ENCODE measurements at regions not wholly inside any gene's neighbourhood (a gene's known extent, or its start where the extent isn't known, plus 50 kb on each side); places are given as distances from the start of the nearest gene placed in this dataset.

DNA sequence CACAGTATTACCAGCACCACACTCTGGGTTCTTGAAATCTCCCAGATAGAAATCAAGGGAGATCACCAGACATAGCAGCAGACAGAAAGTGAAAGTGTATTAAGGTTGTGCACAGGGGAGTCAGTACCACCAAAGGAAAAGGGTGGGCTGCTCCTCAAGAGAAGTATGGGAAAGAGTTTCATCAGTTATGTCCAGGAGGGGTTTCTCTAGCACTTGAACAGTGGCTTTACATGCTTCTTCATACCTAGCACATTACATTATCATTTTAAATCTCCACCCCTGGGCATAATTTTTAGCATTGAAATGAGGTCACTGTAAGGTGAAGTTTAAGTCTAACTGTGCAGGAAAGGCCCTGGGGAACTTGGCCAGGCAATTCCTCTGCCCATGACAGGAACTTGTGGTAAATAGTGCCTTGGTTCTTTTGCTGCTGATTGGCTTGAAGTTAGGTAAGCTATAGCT lies 601.0 kb downstream of the NUF2 start:
- Histone ChIP-seq H3K27ac (ENCODE audit: low read depth, low read length) (no peak overlapping the region), H3K79me2 (ENCODE audit: insufficient read depth, low read length) (no peaks in the 10 kb centered on the region), H3K27me3 (ENCODE audit: insufficient read depth, low read length) (no peaks in the 10 kb centered on the region), H3K9ac (ENCODE audit: low read length) (no peak overlapping the region), H3K4me2 (ENCODE audit: low read length) (no peak overlapping the region), H3K36me3 (ENCODE audit: insufficient read depth, low read length) (no peaks in the 10 kb centered on the region), H3K4me3 (ENCODE audit: insufficient read depth, low read depth, low read length) (no peak overlapping the region), H4K20me1 (ENCODE audit: insufficient read depth, low read length) (no peaks in the 10 kb centered on the region), H2AFZ (ENCODE audit: low read depth, low read length) (no peak overlapping the region), H3K4me1 (ENCODE audit: insufficient read depth, low read length) (no peaks in the 10 kb centered on the region), H3K9me3 (ENCODE audit: insufficient read depth, low read depth, low read length) (no peaks in the 10 kb centered on the region)
- H3K27me3 Mint-ChIP-seq (ENCODE audit: low read depth, unreplicated experiment) = no peaks in the 10 kb centered on the region
- TF ChIP-seq EZH2 (IDR thresholded peaks at IDR 0.05; ENCODE audit: insufficient read depth, low read length) (no peak), CTCF (IDR thresholded peaks at IDR 0.05; ENCODE audit: insufficient read depth, low read depth, low read length) (no peak)
- FAIRE-seq = no peak
- DNase-seq (ENCODE audit: low read depth) = no peak
- H3K4me3 Mint-ChIP-seq (ENCODE audit: unreplicated experiment) = no peak overlapping the region
- no peaks in the 10 kb centered on the region for H3K4me1 Mint-ChIP-seq (ENCODE audit: low read depth, unreplicated experiment)
- H3K9me3 Mint-ChIP-seq (ENCODE audit: unreplicated experiment) = no peaks in the 10 kb centered on the region
- H3K27ac Mint-ChIP-seq (ENCODE audit: unreplicated experiment) = no peak overlapping the region
- no peaks in the 10 kb centered on the region for H3K36me3 Mint-ChIP-seq (ENCODE audit: low read depth, unreplicated experiment)

GRCh38 chr1:163924041-163924440 lies 602.3 kb downstream of the NUF2 start:
- H3K4me1 ChIP-seq (ENCODE audit: insufficient read depth, low read length) = no peaks in the 10 kb centered on the region
- no peak overlapping the region for H2AFZ ChIP-seq (ENCODE audit: low read depth, low read length)
- H3K4me2 ChIP-seq (ENCODE audit: low read length) = no peak overlapping the region
- Mint-ChIP-seq H3K9me3 (ENCODE audit: unreplicated experiment) (no peaks in the 10 kb centered on the region), H3K4me3 (ENCODE audit: unreplicated experiment) (no peak overlapping the region), H3K4me1 (ENCODE audit: low read depth, unreplicated experiment) (no peaks in the 10 kb centered on the region), H3K36me3 (ENCODE audit: low read depth, unreplicated experiment) (no peaks in the 10 kb centered on the region), H3K27ac (ENCODE audit: unreplicated experiment) (no peak overlapping the region), H3K27me3 (ENCODE audit: low read depth, unreplicated experiment) (no peaks in the 10 kb centered on the region)
- no peak overlapping the region for H3K4me3 ChIP-seq (ENCODE audit: insufficient read depth, low read depth, low read length)
- H3K9me3 ChIP-seq (ENCODE audit: insufficient read depth, low read depth, low read length) = no peaks in the 10 kb centered on the region
- H3K36me3 ChIP-seq (ENCODE audit: insufficient read depth, low read length) = no peaks in the 10 kb centered on the region
- DNase-seq (ENCODE audit: low read depth) (no peak), FAIRE-seq (no peak)
- H3K79me2 ChIP-seq (ENCODE audit: insufficient read depth, low read length) = no peaks in the 10 kb centered on the region
- H4K20me1 ChIP-seq (ENCODE audit: insufficient read depth, low read length) = no peaks in the 10 kb centered on the region
- no peaks in the 10 kb centered on the region for H3K27me3 ChIP-seq (ENCODE audit: insufficient read depth, low read length)
- H3K27ac ChIP-seq (ENCODE audit: low read depth, low read length) = no peak overlapping the region
- H3K9ac ChIP-seq (ENCODE audit: low read length) = no peak overlapping the region
- TF ChIP-seq CTCF (IDR thresholded peaks at IDR 0.05; ENCODE audit: insufficient read depth, low read depth, low read length) = no peak
- TF ChIP-seq EZH2 (IDR thresholded peaks at IDR 0.05; ENCODE audit: insufficient read depth, low read length) = no peak

- TF ChIP-seq CTCF (IDR thresholded peaks at IDR 0.05; ENCODE audit: insufficient read depth, low read depth, low read length) (no peak), EZH2 (IDR thresholded peaks at IDR 0.05; ENCODE audit: insufficient read depth, low read length) (no peak)
- Mint-ChIP-seq H3K36me3 (ENCODE audit: low read depth, unreplicated experiment) (no peaks in the 10 kb centered on the region), H3K27ac (ENCODE audit: unreplicated experiment) (no peak overlapping the region), H3K4me3 (ENCODE audit: unreplicated experiment) (no peak overlapping the region), H3K9me3 (ENCODE audit: unreplicated experiment) (no peaks in the 10 kb centered on the region), H3K27me3 (ENCODE audit: low read depth, unreplicated experiment) (no peaks in the 10 kb centered on the region), H3K4me1 (ENCODE audit: low read depth, unreplicated experiment) (no peaks in the 10 kb centered on the region)
- H2AFZ ChIP-seq (ENCODE audit: low read depth, low read length) = no peak overlapping the region
- no peak overlapping the region for H3K4me2 ChIP-seq (ENCODE audit: low read length)
- no peak overlapping the region for H3K4me3 ChIP-seq (ENCODE audit: insufficient read depth, low read depth, low read length)
- no peaks in the 10 kb centered on the region for H3K27me3 ChIP-seq (ENCODE audit: insufficient read depth, low read length)
- no peaks in the 10 kb centered on the region for H3K79me2 ChIP-seq (ENCODE audit: insufficient read depth, low read length)
- H4K20me1 ChIP-seq (ENCODE audit: insufficient read depth, low read length) = no peaks in the 10 kb centered on the region
- FAIRE-seq = no peak
- no peaks in the 10 kb centered on the region for H3K36me3 ChIP-seq (ENCODE audit: insufficient read depth, low read length)
- H3K9ac ChIP-seq (ENCODE audit: low read length) = no peak overlapping the region
- DNase-seq (ENCODE audit: low read depth) = no peak
- H3K4me1 ChIP-seq (ENCODE audit: insufficient read depth, low read length) = no peaks in the 10 kb centered on the region
- no peaks in the 10 kb centered on the region for H3K9me3 ChIP-seq (ENCODE audit: insufficient read depth, low read depth, low read length)
- H3K27ac ChIP-seq (ENCODE audit: low read depth, low read length) = no peak overlapping the region
Observed at GRCh38 chr1:163927493-163927892, 605.7 kb downstream of the NUF2 start.

Data from astrocyte (in vitro differentiated cells and primary cell).